HepG2 (cell line): ENCODE measurements at regions not wholly inside any gene's neighbourhood (a gene's known extent, or its start where the extent isn't known, plus 50 kb on each side); places are given as distances from the start of the nearest gene placed in this dataset.

Source experiments
- ATF4 ChIP-seq, 2 experiments: fragments of 450-650 bp in 1 of 2; sonication (generic) in 1 of 2; formaldehyde crosslinking; IDR thresholded peaks; 2 replicates each; pipeline versions ENCODE4 v1.5.0 to v1.8.0; 2020 to 2022; ENCODE audit warnings: mild to moderate bottlenecking in 1 of 2, missing genetic modification reagents in 1 of 2
- FOXK2 ChIP-seq: fragments of 450-650 bp; IDR thresholded peaks from 2 replicates; pipeline ENCODE4 v1.6.1; 2016
- RAD21 ChIP-seq: fragments of 450-650 bp; formaldehyde crosslinking; IDR thresholded peaks from 2 replicates; pipeline ENCODE4 v1.5.0; 2020; ENCODE audit warnings: mild to moderate bottlenecking
- ZNF747 ChIP-seq: sonication (generic); formaldehyde crosslinking; IDR thresholded peaks from 2 replicates; pipeline ENCODE4 v1.8.1; 2023; ENCODE audit warnings: missing genetic modification reagents, mild to moderate bottlenecking, borderline replicate concordance
- TF ChIP-seq, protein P1 (sequence below): sonication (generic); formaldehyde crosslinking; IDR thresholded peaks from 2 replicates; pipeline ENCODE4 v1.5.0; 2020; ENCODE audit warnings: mild to moderate bottlenecking, missing genetic modification reagents, moderate library complexity
- TF ChIP-seq, protein P2 (sequence below), 2 experiments: fragments of 450-650 bp in 1 of 2; sonication (generic) in 1 of 2; formaldehyde crosslinking in 1 of 2; IDR thresholded peaks; 2 replicates each; pipeline versions ENCODE4 v1.6.1 to v1.8.0; 2016 to 2022; ENCODE audit warnings: antibody characterized with exemption in 1 of 2, mild to moderate bottlenecking in 1 of 2, missing genetic modification reagents in 1 of 2

DNA sequence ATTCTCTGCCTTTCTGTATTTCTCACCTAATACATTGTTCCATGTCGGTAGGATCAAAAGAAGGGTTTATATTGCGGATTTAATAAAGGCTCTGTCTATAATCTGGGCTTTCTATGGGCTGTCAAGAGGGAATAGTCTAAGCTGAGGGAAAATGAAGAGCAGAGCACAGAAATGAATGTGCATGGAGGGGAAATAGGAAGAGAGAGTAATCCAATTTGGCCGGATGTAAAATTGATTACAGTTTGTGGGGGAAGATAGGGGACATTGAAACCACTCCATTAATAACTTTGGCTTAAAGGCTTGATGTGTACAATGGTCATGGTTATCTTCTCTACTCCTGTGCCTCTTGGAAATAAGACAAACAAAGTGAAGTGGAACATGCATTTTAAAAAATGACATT, 334.2 kb upstream of the CDH8 start:
- TF ChIP-seq, protein P1, sequence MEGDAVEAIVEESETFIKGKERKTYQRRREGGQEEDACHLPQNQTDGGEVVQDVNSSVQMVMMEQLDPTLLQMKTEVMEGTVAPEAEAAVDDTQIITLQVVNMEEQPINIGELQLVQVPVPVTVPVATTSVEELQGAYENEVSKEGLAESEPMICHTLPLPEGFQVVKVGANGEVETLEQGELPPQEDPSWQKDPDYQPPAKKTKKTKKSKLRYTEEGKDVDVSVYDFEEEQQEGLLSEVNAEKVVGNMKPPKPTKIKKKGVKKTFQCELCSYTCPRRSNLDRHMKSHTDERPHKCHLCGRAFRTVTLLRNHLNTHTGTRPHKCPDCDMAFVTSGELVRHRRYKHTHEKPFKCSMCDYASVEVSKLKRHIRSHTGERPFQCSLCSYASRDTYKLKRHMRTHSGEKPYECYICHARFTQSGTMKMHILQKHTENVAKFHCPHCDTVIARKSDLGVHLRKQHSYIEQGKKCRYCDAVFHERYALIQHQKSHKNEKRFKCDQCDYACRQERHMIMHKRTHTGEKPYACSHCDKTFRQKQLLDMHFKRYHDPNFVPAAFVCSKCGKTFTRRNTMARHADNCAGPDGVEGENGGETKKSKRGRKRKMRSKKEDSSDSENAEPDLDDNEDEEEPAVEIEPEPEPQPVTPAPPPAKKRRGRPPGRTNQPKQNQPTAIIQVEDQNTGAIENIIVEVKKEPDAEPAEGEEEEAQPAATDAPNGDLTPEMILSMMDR (CRISPR knock-in tag), result no peak
- TF ChIP-seq RAD21 (CRISPR knock-in tag) (no peak), FOXK2 (no peak), ZNF747 (no peak), ATF4 (CRISPR knock-in tag; IDR thresholded peaks at IDR 0.05) (no peak)
- TF ChIP-seq, protein P2, sequence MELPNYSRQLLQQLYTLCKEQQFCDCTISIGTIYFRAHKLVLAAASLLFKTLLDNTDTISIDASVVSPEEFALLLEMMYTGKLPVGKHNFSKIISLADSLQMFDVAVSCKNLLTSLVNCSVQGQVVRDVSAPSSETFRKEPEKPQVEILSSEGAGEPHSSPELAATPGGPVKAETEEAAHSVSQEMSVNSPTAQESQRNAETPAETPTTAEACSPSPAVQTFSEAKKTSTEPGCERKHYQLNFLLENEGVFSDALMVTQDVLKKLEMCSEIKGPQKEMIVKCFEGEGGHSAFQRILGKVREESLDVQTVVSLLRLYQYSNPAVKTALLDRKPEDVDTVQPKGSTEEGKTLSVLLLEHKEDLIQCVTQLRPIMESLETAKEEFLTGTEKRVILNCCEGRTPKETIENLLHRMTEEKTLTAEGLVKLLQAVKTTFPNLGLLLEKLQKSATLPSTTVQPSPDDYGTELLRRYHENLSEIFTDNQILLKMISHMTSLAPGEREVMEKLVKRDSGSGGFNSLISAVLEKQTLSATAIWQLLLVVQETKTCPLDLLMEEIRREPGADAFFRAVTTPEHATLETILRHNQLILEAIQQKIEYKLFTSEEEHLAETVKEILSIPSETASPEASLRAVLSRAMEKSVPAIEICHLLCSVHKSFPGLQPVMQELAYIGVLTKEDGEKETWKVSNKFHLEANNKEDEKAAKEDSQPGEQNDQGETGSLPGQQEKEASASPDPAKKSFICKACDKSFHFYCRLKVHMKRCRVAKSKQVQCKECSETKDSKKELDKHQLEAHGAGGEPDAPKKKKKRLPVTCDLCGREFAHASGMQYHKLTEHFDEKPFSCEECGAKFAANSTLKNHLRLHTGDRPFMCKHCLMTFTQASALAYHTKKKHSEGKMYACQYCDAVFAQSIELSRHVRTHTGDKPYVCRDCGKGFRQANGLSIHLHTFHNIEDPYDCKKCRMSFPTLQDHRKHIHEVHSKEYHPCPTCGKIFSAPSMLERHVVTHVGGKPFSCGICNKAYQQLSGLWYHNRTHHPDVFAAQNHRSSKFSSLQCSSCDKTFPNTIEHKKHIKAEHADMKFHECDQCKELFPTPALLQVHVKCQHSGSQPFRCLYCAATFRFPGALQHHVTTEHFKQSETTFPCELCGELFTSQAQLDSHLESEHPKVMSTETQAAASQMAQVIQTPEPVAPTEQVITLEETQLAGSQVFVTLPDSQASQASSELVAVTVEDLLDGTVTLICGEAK (IDR thresholded peaks at IDR 0.05), result no peak
- TF ChIP-seq, protein P2 (CRISPR knock-in tag; IDR thresholded peaks at IDR 0.05), result no peak
